GM12878 (cell line): ENCODE measurements at regions not wholly inside any gene's neighbourhood (a gene's known extent, or its start where the extent isn't known, plus 50 kb on each side); places are given as distances from the start of the nearest gene placed in this dataset.
A peak's percentile ranks its signal among the peaks of the same experiment; 100 is the strongest.

ENCODE experiments used
- ATAC-seq: fragments of 200-7000 bp; cut with Tn5 transposase; 3 replicates; pipeline ENCODE4 v1.9.1; 2020; ENCODE audit warnings: mild to moderate bottlenecking, moderate library complexity
- BruUV-seq: library from RNA; stranded (reverse); fragments of 400-500 nt; replicated peaks from 2 replicates; lab custom pipeline; 2021; lab: Mats Ljungman, UMichigan
- CTCF ChIA-PET: fragments of 300-600 bp; sonication (Branson Sonifier 250); formaldehyde crosslinking; extraction: SDS; loops from one replicate; lab custom pipeline; 2021; ENCODE audit warnings: inconsistent platforms; lab: Yijun Ruan, JAX
- POLR2A ChIA-PET: fragments of 350-600 bp; formaldehyde crosslinking; extraction: SDS; loops from one replicate; lab custom pipeline; 2021; ENCODE audit warnings: inconsistent platforms; lab: Charles Lee
- RAD21 ChIA-PET: fragments of 300-600 bp; sonication (Branson Sonifier 250); formaldehyde crosslinking; loops from one replicate; lab custom pipeline; 2023; ENCODE audit warnings: antibody characterized with exemption; ENCODE audit not compliant: unreplicated experiment; lab: Charles Lee
- SMC1A ChIA-PET: fragments of 300-600 bp; sonication (Branson Sonifier 250); formaldehyde crosslinking; loops from one replicate; lab custom pipeline; 2023; ENCODE audit not compliant: unreplicated experiment, uncharacterized antibody; lab: Charles Lee
- DNase-seq: peaks from one replicate; pipeline ENCODE4 v3.0.0-alpha.2; 2011; ENCODE audit warnings: low read depth, low spot score
- FAIRE-seq: peaks from 3 replicates; lab custom pipeline; 2011; peaks lifted over from hg19 to GRCh38; lab: Jason Lieb, UNC
- H2AFZ ChIP-seq: 2 replicates; pipeline ENCODE4 v1.6.0; 2011; ENCODE audit warnings: low read depth, low read length, control low read depth; ENCODE audit not compliant: control insufficient read depth
- H3K27ac ChIP-seq: 2 replicates; pipeline ENCODE4 v1.5.1; 2011; ENCODE audit warnings: control low read depth; ENCODE audit not compliant: control insufficient read depth, insufficient read depth
- H3K27me3 ChIP-seq, 2 experiments: replicated peaks in 1 of 2; 2 replicates each; pipeline versions ENCODE4 v1.6.0 to v1.6.1; 2011; ENCODE audit warnings: low read length in 1 of 2; ENCODE audit not compliant: control insufficient read depth in 2 of 2, insufficient read depth in 2 of 2
- H3K36me3 ChIP-seq, 2 experiments: 2 replicates each; pipeline ENCODE4 v1.5.1; 2011; ENCODE audit warnings: low read length in 1 of 2; ENCODE audit not compliant: control insufficient read depth in 2 of 2, insufficient read depth in 2 of 2
- H3K4me1 ChIP-seq: 2 replicates; pipeline ENCODE4 v1.6.1; 2011; ENCODE audit warnings: mild to moderate bottlenecking, low read length, moderate library complexity, mixed read lengths; ENCODE audit not compliant: control insufficient read depth, insufficient read depth
- H3K4me2 ChIP-seq: 2 replicates; pipeline ENCODE4 v1.6.0; 2011; ENCODE audit warnings: control low read depth; ENCODE audit not compliant: control insufficient read depth, insufficient read depth
- H3K4me3 ChIP-seq: fragments of 200-600 bp; sonication (generic); 2 replicates; pipeline ENCODE4 v1.5.1; 2016
- H3K79me2 ChIP-seq: 2 replicates; pipeline ENCODE4 v1.6.0; 2011; ENCODE audit warnings: low read length; ENCODE audit not compliant: control insufficient read depth, insufficient read depth
- H3K9ac ChIP-seq: 2 replicates; pipeline ENCODE4 v1.8.0; 2011; ENCODE audit warnings: low read length, control low read depth, mixed read lengths; ENCODE audit not compliant: control insufficient read depth, insufficient read depth
- H3K9me3 ChIP-seq: replicated peaks from 3 replicates; pipeline ENCODE4 v1.5.1; 2011; ENCODE audit warnings: mild to moderate bottlenecking, low read length; ENCODE audit not compliant: control insufficient read depth, insufficient read depth
- H4K20me1 ChIP-seq: 2 replicates; pipeline ENCODE4 v1.6.0; 2011; ENCODE audit not compliant: control insufficient read depth, insufficient read depth
- EED ChIP-seq: sonication (generic); IDR thresholded peaks from 2 replicates; pipeline ENCODE4 v1.6.1; 2016; ENCODE audit warnings: antibody characterized with exemption, low read depth
- GABPA ChIP-seq: IDR thresholded peaks from 2 replicates; pipeline ENCODE4 v1.6.1; 2014; ENCODE audit warnings: antibody characterized with exemption, low read depth, mild to moderate bottlenecking, inconsistent platforms
- KDM1A ChIP-seq: fragments of 200-600 bp; sonication (generic); IDR thresholded peaks from 2 replicates; pipeline ENCODE4 v1.6.1; 2016; ENCODE audit warnings: borderline replicate concordance
- MAX ChIP-seq: IDR thresholded peaks from 2 replicates; pipeline ENCODE4 v1.6.1; 2012; ENCODE audit warnings: low read depth, low read length, improper control_type of control experiment
- MLLT1 ChIP-seq: fragments of 450-650 bp; IDR thresholded peaks from 2 replicates; pipeline ENCODE4 v1.6.1; 2016; ENCODE audit warnings: mild to moderate bottlenecking
- POU2F2 ChIP-seq: IDR thresholded peaks from 3 replicates; pipeline ENCODE4 v1.6.1; 2011; ENCODE audit warnings: low read depth, mild to moderate bottlenecking, low read length, borderline replicate concordance
- RUNX3 ChIP-seq: IDR thresholded peaks from 2 replicates; pipeline ENCODE4 v1.6.1; 2012; ENCODE audit warnings: low read length, inconsistent platforms
- SRF ChIP-seq, 2 experiments: IDR thresholded peaks; 2 replicates each; pipeline ENCODE4 v1.6.1; 2011; ENCODE audit warnings: low read depth in 2 of 2, low read length in 2 of 2, mild to moderate bottlenecking in 1 of 2, moderate library complexity in 1 of 2
- ZNF24 ChIP-seq: fragments of 450-650 bp; IDR thresholded peaks from 2 replicates; pipeline ENCODE4 v1.6.1; 2017; ENCODE audit warnings: antibody characterized with exemption, mild to moderate bottlenecking
- ZNF274 ChIP-seq: IDR thresholded peaks from one replicate; pipeline ENCODE4 v1.8.0; 2011; ENCODE audit not compliant: insufficient read length, insufficient read depth
- WGBS: methylation state at CpG from one replicate; pipeline ENCODE4 v1.1.6; 2016; ENCODE audit warnings: low lambda C conversion rate; ENCODE audit not compliant: insufficient replicate concordance, insufficient coverage; ENCODE audit errors: missing lambda C conversion rate; 5-methylcytosine and 5-hydroxymethylcytosine counted together
- in situ Hi-C: fragments of 300-500 bp; cut with MboI; formaldehyde crosslinking; loops from 9 replicates; pipeline ENCODE4 v1.14.3; 2018; ENCODE audit warnings: mixed read lengths
- intact Hi-C: fragments of 100-400 bp; cut with micrococcal nuclease; formaldehyde crosslinking; loops from one replicate; pipeline ENCODE4 v1.14.2; 2022; ENCODE audit not compliant: unreplicated experiment

GRCh38 chr3:137468446-137468845, 295.7 kb upstream of the SOX14 start:
- POLR2A ChIA-PET = no interaction called here
- CTCF ChIA-PET = no interaction called here
- no peak overlapping the region for H3K9ac ChIP-seq
- in situ Hi-C loops = no loop called here
- no peak overlapping the region for H3K4me3 ChIP-seq
- 59% methylated on average over 7 of the region's 7 CpGs for WGBS
- BruUV-seq = no TSS peak
- peaks cover 8% of the 10 kb centered on the region; the same call in 2 of the 3 replicates for H3K9me3 ChIP-seq
- TF ChIP-seq EED (0 out of 2 replicates have a peak, but pooled peaks have one; percentile 32), ZNF274 (no peak)
- RAD21 ChIA-PET = interaction anchor here (0.7 kb wide), 1 partner anchor 521 kb away, joined by 3 read pairs; no protein-coding TSS in a partner anchor
- SMC1A ChIA-PET = interaction anchor here (1.1 kb wide), 1 partner anchor 20 kb away, joined by 3 read pairs; no protein-coding TSS in a partner anchor
- H4K20me1 ChIP-seq = no peaks in the 10 kb centered on the region
- H3K4me2 ChIP-seq = 0 out of 2 replicates have a peak overlapping the region, but pooled peaks have one; percentile 22
- H3K4me1 ChIP-seq = peaks cover 18% of the 10 kb centered on the region
- FAIRE-seq (no peak), DNase-seq (no peak), ATAC-seq (no peak)
- H2AFZ ChIP-seq = peak overlapping the region; percentile 44
- intact Hi-C loops = no loop called here
- H3K27me3 ChIP-seq = no peaks in the 10 kb centered on the region
- H3K79me2 ChIP-seq = no peaks in the 10 kb centered on the region
- H3K36me3 ChIP-seq = no peaks in the 10 kb centered on the region
- H3K27ac ChIP-seq = no peak overlapping the region

- H3K79me2 ChIP-seq = no peaks in the 10 kb centered on the region
- ChIA-PET SMC1A (interaction anchor here (1.1 kb wide), 1 partner anchor 21 kb away, joined by 3 read pairs; no protein-coding TSS in a partner anchor), CTCF (no interaction called here), POLR2A (no interaction called here), RAD21 (interaction anchor here (0.7 kb wide), 1 partner anchor 520 kb away, joined by 3 read pairs; no protein-coding TSS in a partner anchor)
- FAIRE-seq (no peak), ATAC-seq (no peak), DNase-seq (no peak)
- H3K4me3 ChIP-seq = no peak overlapping the region
- H3K27me3 ChIP-seq = no peaks in the 10 kb centered on the region
- H3K4me2 ChIP-seq = no peak overlapping the region
- H3K36me3 ChIP-seq = no peaks in the 10 kb centered on the region
- TF ChIP-seq POU2F2 (no peak), KDM1A (no peak), MLLT1 (peak; percentile 74), SRF (IDR thresholded peaks at IDR 0.05; ENCODE audit: low read depth in 2 of 2, low read length in 2 of 2) (peak in 1 of 2 experiments; percentile 73; a peak in 2 of 4 replicates), ZNF24 (no peak), MAX (no peak), GABPA (no peak), RUNX3 (peak; percentile 62)
- no peak overlapping the region for H3K9ac ChIP-seq
- H3K9me3 ChIP-seq = peaks cover 8% of the 10 kb centered on the region; the same call in 2 of the 3 replicates
- no peak overlapping the region for H3K27ac ChIP-seq
- no peaks in the 10 kb centered on the region for H4K20me1 ChIP-seq
- intact Hi-C loops = no loop called here
- BruUV-seq = no TSS peak
- in situ Hi-C loops = no loop called here
- peaks cover 18% of the 10 kb centered on the region for H3K4me1 ChIP-seq
- H2AFZ ChIP-seq = no peak overlapping the region
Observed at GRCh38 chr3:137469263-137469662, 294.9 kb upstream of the SOX14 start.
